ENCODE measurements at regions not wholly inside any gene's neighbourhood (a gene's known extent, or its start where the extent isn't known, plus 50 kb on each side); places are given as distances from the start of the nearest gene placed in this dataset.
"Not testable (repeated sequence)": the region's sequence is repeated elsewhere in the genome, so short reads cannot be mapped to it uniquely, and the experiment has no call there.

DNA sequence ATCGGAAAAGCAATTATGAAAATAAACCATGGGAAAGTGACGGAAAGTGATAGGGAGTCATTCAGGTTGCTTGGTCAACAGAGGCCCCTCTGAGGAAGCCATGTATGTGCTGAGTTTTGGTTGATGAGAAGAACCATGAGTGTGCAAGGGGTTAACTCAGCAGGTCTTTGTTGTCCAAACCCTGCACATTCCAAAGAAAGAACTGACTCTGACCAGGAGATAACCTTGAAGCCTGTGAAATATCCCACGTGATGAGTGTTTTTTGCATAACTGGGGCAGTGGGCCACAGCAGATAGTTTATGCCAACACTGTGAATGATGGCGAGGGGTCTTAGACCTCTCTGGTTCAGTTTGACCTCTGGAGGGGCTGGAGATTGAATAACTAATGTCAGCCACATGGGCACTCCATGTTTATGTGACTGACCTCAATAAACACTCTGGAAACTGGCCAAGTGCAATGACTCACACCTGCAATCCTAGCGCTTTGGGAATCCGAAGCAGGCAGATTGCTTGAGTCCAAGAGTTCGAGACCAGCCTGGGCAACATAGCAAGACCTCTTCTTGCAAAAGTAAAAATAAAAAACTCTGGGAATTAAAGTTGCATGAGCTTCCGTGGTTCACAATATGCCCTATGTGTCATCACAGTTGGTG lies 154.0 kb upstream of the FOXK1 start:
- no peak for DNase-seq

- peak in 1 of 2 experiments; percentile 38 for DNase-seq
These were observed 150.9 kb upstream of the FOXK1 start for GRCh38 chr7:4531236-4531635.

GRCh38 chr7:4533339-4533738 lies 148.8 kb upstream of the FOXK1 start:
- not testable (repeated sequence) for DNase-seq

DNA sequence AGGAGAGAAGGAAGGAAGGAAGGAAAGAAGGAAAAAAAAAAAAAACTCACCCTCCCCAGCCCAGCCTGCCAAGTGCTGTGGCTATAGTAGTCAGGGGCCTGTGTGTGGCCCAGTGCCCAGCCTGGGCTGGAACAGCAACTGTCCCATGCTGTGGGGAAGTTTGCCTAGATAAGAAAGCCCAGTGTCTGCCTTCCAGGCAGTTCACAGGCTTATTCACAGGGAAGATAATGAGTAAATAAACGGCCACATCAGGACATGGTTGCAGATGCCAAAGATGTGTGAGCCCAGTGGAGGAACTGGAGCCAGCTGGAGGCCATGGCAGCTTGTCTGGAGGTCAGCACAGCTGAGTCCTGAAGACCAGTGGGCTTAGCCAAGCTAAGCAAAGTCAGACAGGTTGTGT lies 132.4 kb upstream of the FOXK1 start:
- DNase-seq: no peak

- DNase-seq: no peak
These were observed 132.0 kb upstream of the FOXK1 start for GRCh38 chr7:4550117-4550516.

GRCh38 chr7:4552985-4553384 lies 129.1 kb upstream of the FOXK1 start:
- DNase-seq: no peak

DNA sequence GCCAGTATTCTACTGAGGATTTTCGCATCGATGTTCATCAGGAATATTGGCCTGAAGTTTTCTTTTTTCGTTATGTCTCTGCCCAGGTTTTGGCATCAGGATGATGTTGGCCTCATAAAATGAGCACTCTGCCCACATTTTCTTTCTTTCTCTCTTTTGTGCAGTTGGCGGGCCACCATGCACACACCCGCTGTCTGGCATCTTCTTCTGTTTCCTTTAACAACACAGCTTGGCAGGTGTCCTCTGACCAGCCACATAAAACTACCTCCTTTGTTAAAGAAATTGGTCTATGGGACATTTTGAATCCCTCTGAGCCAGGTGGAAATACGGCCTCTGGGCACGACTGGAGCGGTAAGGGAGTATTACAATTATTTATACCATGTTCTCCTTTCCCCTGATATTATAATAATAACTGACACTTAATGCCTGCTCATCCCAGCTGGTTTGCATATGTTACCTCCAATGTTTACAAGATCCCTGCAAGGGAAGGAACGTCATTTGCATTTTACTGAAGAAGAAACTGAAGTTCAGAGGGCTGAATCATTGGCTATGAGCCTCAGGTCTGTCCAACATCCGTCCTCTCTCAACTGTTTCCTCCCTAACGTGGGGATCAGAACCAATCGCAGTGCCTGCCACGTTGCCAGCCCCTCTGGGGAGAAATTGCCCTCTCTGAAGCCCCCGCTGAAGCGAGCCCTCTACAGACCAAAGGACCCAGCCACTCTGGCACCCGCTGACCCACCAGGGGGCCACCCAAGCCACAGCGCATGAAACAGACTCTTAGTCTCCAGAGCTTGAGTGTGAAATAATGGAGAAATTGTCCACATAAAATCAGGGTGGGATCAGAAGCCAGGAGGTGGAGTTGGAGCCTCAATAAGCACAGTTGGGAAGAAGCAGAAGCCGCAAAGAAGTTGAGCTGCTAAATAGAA lies 125.0 kb upstream of the FOXK1 start:
- DNase-seq: peak; percentile 97 to 98

- DNase-seq: peak in 1 of 2 experiments; percentile 16
These were observed 120.3 kb upstream of the FOXK1 start for GRCh38 chr7:4561795-4562194.

GRCh38 chr7:4566714-4567113 lies 115.4 kb upstream of the FOXK1 start:
- DNase-seq: no peak

GRCh38 chr7:4574851-4575250 lies 107.2 kb upstream of the FOXK1 start:
- no peak for DNase-seq

- no peak for DNase-seq
These were observed 106.8 kb upstream of the FOXK1 start for GRCh38 chr7:4575254-4575653.

GRCh38 chr7:4602905-4603842 lies 78.9 kb upstream of the FOXK1 start:
- no peak for DNase-seq

- no peak for DNase-seq
These were observed 78.3 kb upstream of the FOXK1 start for GRCh38 chr7:4603843-4604231.

- DNase-seq: no peak
These were observed 77.6 kb upstream of the FOXK1 start for GRCh38 chr7:4604456-4604940.

GRCh38 chr7:4606797-4607196 lies 75.3 kb upstream of the FOXK1 start:
- no peak for DNase-seq

DNA sequence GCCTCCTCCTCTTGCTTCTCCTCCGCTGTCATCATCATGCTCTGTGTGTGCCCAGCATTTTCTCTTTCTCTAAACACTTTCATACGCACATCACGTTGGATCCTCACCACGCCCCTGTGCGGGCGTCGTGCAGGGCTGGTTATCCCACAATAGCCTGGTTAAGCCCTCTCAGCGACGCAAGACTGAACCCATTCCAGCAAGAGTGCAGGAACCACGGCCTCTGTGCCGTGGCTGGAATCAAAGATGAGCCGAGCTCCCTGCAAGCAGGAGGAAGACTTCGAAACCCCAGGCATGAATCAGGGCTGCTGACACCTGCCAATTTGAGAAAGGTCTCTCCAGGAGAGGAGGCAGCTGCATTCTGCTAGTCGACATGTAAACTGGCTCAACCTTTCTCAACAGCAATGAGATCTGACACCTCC lies 74.8 kb upstream of the FOXK1 start:
- DNase-seq: no peak

DNA sequence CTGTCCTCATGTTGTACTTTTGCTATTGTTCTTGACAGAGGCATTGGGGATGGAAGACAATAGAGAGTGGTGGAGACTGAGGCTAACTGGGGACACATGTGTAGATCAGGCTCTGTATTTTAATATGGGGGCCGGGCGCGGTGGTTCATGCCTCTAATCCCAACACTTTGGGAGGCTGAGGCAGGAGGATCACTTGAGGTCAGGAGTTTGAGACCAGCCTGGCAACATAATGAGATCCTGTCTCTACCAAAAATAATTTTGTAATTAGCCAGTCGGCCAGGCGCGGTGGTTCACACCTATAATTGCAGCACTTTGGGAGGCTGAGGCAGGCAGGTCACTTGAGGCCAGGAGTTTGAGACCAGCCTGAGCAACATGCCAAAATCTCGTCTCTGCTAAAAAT lies 72.5 kb upstream of the FOXK1 start:
- not testable (repeated sequence) for DNase-seq

- peak; percentile 59 to 76 for DNase-seq
These were observed 71.2 kb upstream of the FOXK1 start for GRCh38 chr7:4610768-4611467.

- DNase-seq: no peak
These were observed 69.9 kb upstream of the FOXK1 start for GRCh38 chr7:4612237-4612636.

- no peak for DNase-seq
These were observed 68.9 kb upstream of the FOXK1 start for GRCh38 chr7:4612939-4613841.
